Endothelial cell of umbilical vein (primary cell): ENCODE measurements at regions not wholly inside any gene's neighbourhood (a gene's known extent, or its start where the extent isn't known, plus 50 kb on each side); places are given as distances from the start of the nearest gene placed in this dataset.

Experiments used
- EZH2 ChIP-seq: IDR thresholded peaks from 2 replicates; pipeline ENCODE4 v1.6.1; 2012; ENCODE audit warnings: borderline replicate concordance, low read depth, mild to moderate bottlenecking, moderate library complexity, low read length, inconsistent platforms; ENCODE audit not compliant: severe bottlenecking
- POLR2A ChIP-seq: IDR thresholded peaks from 2 replicates; pipeline ENCODE4 v1.6.1; 2012; ENCODE audit warnings: low read depth, mild to moderate bottlenecking, control low read depth, low read length
- POLR2AphosphoS5 ChIP-seq: IDR thresholded peaks from 2 replicates; pipeline ENCODE4 v1.6.1; 2012; ENCODE audit warnings: low read depth, mild to moderate bottlenecking, control low read depth, low read length, moderate library complexity; ENCODE audit not compliant: insufficient read depth
- TF ChIP-seq, protein P1 (sequence below), 2 donors: IDR thresholded peaks; 1 replicate in 1 of 2; 2 replicates in 1 of 2; pipeline ENCODE4 v1.5.1; 2011; ENCODE audit warnings: low read length in 2 of 2, mild to moderate bottlenecking in 2 of 2, moderate library complexity in 2 of 2, control low read depth in 1 of 2, inconsistent platforms in 1 of 2, low read depth in 1 of 2; ENCODE audit not compliant: insufficient read depth in 1 of 2; ENCODE audit errors: extremely low read depth in 1 of 2

DNA sequence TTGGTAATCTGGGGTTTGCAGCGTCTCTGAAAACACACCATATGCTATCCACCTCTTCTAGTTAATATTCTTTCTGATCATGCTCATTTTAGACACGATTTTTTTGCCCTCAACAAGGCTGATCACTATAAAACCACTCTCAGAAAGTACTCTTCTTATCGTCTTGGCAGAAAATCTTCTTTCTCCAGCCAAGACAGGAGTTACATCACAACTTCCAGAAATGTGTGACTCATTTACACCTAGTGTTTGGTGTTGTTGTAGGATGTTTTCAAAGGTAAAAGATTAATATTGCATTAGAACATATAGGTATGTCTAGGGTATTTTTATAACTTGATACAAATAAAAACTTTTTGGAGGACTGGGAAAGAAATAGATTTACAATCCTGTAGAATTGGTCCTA lies 138.5 kb upstream of the NETO1 start:
- TF ChIP-seq, protein P1, sequence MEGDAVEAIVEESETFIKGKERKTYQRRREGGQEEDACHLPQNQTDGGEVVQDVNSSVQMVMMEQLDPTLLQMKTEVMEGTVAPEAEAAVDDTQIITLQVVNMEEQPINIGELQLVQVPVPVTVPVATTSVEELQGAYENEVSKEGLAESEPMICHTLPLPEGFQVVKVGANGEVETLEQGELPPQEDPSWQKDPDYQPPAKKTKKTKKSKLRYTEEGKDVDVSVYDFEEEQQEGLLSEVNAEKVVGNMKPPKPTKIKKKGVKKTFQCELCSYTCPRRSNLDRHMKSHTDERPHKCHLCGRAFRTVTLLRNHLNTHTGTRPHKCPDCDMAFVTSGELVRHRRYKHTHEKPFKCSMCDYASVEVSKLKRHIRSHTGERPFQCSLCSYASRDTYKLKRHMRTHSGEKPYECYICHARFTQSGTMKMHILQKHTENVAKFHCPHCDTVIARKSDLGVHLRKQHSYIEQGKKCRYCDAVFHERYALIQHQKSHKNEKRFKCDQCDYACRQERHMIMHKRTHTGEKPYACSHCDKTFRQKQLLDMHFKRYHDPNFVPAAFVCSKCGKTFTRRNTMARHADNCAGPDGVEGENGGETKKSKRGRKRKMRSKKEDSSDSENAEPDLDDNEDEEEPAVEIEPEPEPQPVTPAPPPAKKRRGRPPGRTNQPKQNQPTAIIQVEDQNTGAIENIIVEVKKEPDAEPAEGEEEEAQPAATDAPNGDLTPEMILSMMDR (IDR thresholded peaks at IDR 0.05; ENCODE audit: extremely low read depth in 1 of 2, insufficient read depth in 1 of 2, low read depth in 1 of 2, low read length in 2 of 2): no peak
- TF ChIP-seq POLR2AphosphoS5: no peak
- no peak for TF ChIP-seq EZH2
- no peak for TF ChIP-seq POLR2A
